DLD1 (cell line): ENCODE measurements at regions not wholly inside any gene's neighbourhood (a gene's known extent, or its start where the extent isn't known, plus 50 kb on each side); places are given as distances from the start of the nearest gene placed in this dataset.
"Not testable (repeated sequence)": the region's sequence is repeated elsewhere in the genome, so short reads cannot be mapped to it uniquely, and the experiment has no call there.

Experiments used
- in situ Hi-C: cut with HindIII; loops from 2 replicates; pipeline ENCODE4 v1.10.0; 2017; ENCODE audit warnings: low sequenced_read_pairs

GRCh38 chr15:62362144-62362543 is 197.1 kb upstream of the C2CD4B start:
- in situ Hi-C loops: no loop called here

GRCh38 chr15:62362608-62363007 is 197.5 kb upstream of the C2CD4B start:
- in situ Hi-C loops: no loop called here

- in situ Hi-C loops: no loop called here
Measured at GRCh38 chr15:62363913-62364312, 198.8 kb upstream of the C2CD4B start.

- in situ Hi-C loops: no loop called here
Measured at GRCh38 chr15:62365795-62366442, 200.8 kb upstream of the C2CD4B start.

GRCh38 chr15:62369454-62369853 is 204.4 kb upstream of the C2CD4B start:
- in situ Hi-C loops: no loop called here

- in situ Hi-C loops: not testable (repeated sequence)
Measured at GRCh38 chr15:62371683-62372082, 206.6 kb upstream of the C2CD4B start.

GRCh38 chr15:62377736-62378480 is 212.8 kb upstream of the C2CD4B start:
- in situ Hi-C loops: no loop called here

GRCh38 chr15:62378772-62379498 is 213.8 kb upstream of the C2CD4B start:
- in situ Hi-C loops: no loop called here

- in situ Hi-C loops: no loop called here
Measured at GRCh38 chr15:62380011-62380410, 214.9 kb upstream of the C2CD4B start.

GRCh38 chr15:62382046-62382445 is 217.0 kb upstream of the C2CD4B start:
- in situ Hi-C loops: no loop called here

- in situ Hi-C loops: no loop called here
Measured at GRCh38 chr15:62389885-62390790, 225.1 kb upstream of the C2CD4B start, which contains the start of gene TLN2. Gene TLN2 (plus strand): TSS chr15:62390550.

GRCh38 chr15:62390791-62391640 is 225.9 kb upstream of the C2CD4B start:
- in situ Hi-C loops: no loop called here

- in situ Hi-C loops: no loop called here
Measured at GRCh38 chr15:62391641-62392262, 226.7 kb upstream of the C2CD4B start.

- in situ Hi-C loops: no loop called here
Measured at GRCh38 chr15:62392376-62392775, 227.3 kb upstream of the C2CD4B start.

- in situ Hi-C loops: no loop called here
Measured at GRCh38 chr15:62393196-62393595, 228.1 kb upstream of the C2CD4B start.

GRCh38 chr15:62394079-62394478 is 229.0 kb upstream of the C2CD4B start:
- in situ Hi-C loops: no loop called here

- in situ Hi-C loops: no loop called here
Measured at GRCh38 chr15:62400778-62401177, 235.7 kb upstream of the C2CD4B start.

GRCh38 chr15:62402687-62403086 is 237.6 kb upstream of the C2CD4B start:
- in situ Hi-C loops: no loop called here

- in situ Hi-C loops: no loop called here
Measured at GRCh38 chr15:62403164-62403809, 238.2 kb upstream of the C2CD4B start.
